ENCODE measurements at regions not wholly inside any gene's neighbourhood (a gene's known extent, or its start where the extent isn't known, plus 50 kb on each side); places are given as distances from the start of the nearest gene placed in this dataset.

DNA sequence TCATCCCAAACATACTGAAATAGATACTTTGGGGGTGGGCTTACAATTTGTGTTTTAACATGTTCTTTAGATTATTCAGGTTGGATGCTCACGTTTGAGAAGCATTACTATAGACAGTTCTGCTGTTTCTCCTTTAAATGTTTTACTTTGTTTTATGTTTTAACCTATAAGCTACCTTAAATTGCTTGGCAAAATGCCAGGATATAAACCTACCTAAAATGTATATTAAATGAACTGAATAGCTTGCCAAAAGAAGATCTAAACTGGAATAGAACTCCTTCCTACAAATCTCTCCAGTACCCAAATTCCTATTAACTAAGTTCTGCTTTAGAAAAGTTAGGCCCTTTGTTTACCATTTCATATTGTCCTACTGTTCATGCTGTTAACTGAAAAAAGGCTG is 124.4 kb downstream of the TBX22 start:
- TF ChIP-seq, protein P1, sequence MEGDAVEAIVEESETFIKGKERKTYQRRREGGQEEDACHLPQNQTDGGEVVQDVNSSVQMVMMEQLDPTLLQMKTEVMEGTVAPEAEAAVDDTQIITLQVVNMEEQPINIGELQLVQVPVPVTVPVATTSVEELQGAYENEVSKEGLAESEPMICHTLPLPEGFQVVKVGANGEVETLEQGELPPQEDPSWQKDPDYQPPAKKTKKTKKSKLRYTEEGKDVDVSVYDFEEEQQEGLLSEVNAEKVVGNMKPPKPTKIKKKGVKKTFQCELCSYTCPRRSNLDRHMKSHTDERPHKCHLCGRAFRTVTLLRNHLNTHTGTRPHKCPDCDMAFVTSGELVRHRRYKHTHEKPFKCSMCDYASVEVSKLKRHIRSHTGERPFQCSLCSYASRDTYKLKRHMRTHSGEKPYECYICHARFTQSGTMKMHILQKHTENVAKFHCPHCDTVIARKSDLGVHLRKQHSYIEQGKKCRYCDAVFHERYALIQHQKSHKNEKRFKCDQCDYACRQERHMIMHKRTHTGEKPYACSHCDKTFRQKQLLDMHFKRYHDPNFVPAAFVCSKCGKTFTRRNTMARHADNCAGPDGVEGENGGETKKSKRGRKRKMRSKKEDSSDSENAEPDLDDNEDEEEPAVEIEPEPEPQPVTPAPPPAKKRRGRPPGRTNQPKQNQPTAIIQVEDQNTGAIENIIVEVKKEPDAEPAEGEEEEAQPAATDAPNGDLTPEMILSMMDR (IDR thresholded peaks at IDR 0.05; ENCODE audit: borderline replicate concordance, extremely low read depth, low read length, poor library complexity, severe bottlenecking): no peak
- TF ChIP-seq EZH2 (IDR thresholded peaks at IDR 0.05; ENCODE audit: borderline replicate concordance, low read depth, low read length, severe bottlenecking): no peak
